Upper lobe of left lung (tissue), 4 donors: ENCODE measurements at regions not wholly inside any gene's neighbourhood (a gene's known extent, or its start where the extent isn't known, plus 50 kb on each side); places are given as distances from the start of the nearest gene placed in this dataset.

Experiments
- CTCF ChIP-seq, 6 experiments: fragments of 450-650 bp in 4 of 6; fragments of 200-600 bp in 2 of 6; sonication (generic) in 2 of 6; IDR thresholded peaks; one replicate each; pipeline ENCODE4 v1.5.1; 2016 to 2019; ENCODE audit warnings: antibody characterized with exemption in 6 of 6
- POLR2A ChIP-seq, 4 donors: fragments of 450-650 bp; IDR thresholded peaks; one replicate each; pipeline ENCODE4 v1.5.1; 2016 to 2017; ENCODE audit warnings: antibody characterized with exemption in 4 of 4, mild to moderate bottlenecking in 2 of 4

GRCh38 chr11:21650961-21651360, 541.9 kb upstream of the ANO5 start:
- TF ChIP-seq CTCF (IDR thresholded peaks at IDR 0.05): no peak
- no peak for TF ChIP-seq POLR2A (IDR thresholded peaks at IDR 0.05)
